GM23248 (cell line): ENCODE measurements at regions not wholly inside any gene's neighbourhood (a gene's known extent, or its start where the extent isn't known, plus 50 kb on each side); places are given as distances from the start of the nearest gene placed in this dataset.

ENCODE experiments used
- DNase-seq: peaks from one replicate; pipeline ENCODE4 v3.0.0-alpha.2; 2015
- H2AFZ ChIP-seq: fragments of 200-600 bp; sonication (generic); 2 replicates; pipeline ENCODE4 v1.6.1; 2016; ENCODE audit warnings: antibody characterized with exemption
- H3F3A ChIP-seq: fragments of 200-600 bp; sonication (generic); 2 replicates; pipeline ENCODE4 v1.6.1; 2016; ENCODE audit warnings: mild to moderate bottlenecking, antibody characterized with exemption, mixed run types; ENCODE audit not compliant: insufficient read depth
- H3K27ac ChIP-seq: fragments of 200-600 bp; sonication (generic); 2 replicates; pipeline ENCODE4 v1.5.1; 2016; ENCODE audit warnings: mild to moderate bottlenecking
- H3K27me3 ChIP-seq: fragments of 200-600 bp; sonication (generic); replicated peaks from 2 replicates; pipeline ENCODE4 v1.6.1; 2016; ENCODE audit warnings: mild to moderate bottlenecking; ENCODE audit not compliant: insufficient read depth
- H3K36me3 ChIP-seq: fragments of 200-600 bp; sonication (generic); 2 replicates; pipeline ENCODE4 v1.6.1; 2016; ENCODE audit warnings: low read depth, mild to moderate bottlenecking
- H3K4me1 ChIP-seq: fragments of 200-600 bp; sonication (generic); 2 replicates; pipeline ENCODE4 v1.6.1; 2016; ENCODE audit warnings: mild to moderate bottlenecking; ENCODE audit not compliant: insufficient read depth
- H3K4me2 ChIP-seq: fragments of 200-600 bp; sonication (generic); one replicate; pipeline ENCODE4 v1.6.1; 2016; ENCODE audit warnings: mild to moderate bottlenecking; ENCODE audit not compliant: unreplicated experiment
- H3K4me3 ChIP-seq: fragments of 200-600 bp; sonication (generic); 2 replicates; pipeline ENCODE4 v1.5.1; 2016; ENCODE audit warnings: mild to moderate bottlenecking
- H3K79me2 ChIP-seq: fragments of 200-600 bp; sonication (generic); 2 replicates; pipeline ENCODE4 v1.6.1; 2016; ENCODE audit warnings: mild to moderate bottlenecking; ENCODE audit not compliant: insufficient read depth
- H3K9ac ChIP-seq: fragments of 200-600 bp; sonication (generic); 2 replicates; pipeline ENCODE4 v1.6.1; 2016; ENCODE audit warnings: mild to moderate bottlenecking
- H3K9me2 ChIP-seq: fragments of 200-600 bp; sonication (generic); 2 replicates; pipeline ENCODE4 v1.6.1; 2016; ENCODE audit warnings: mixed run types, mild to moderate bottlenecking, moderate library complexity; ENCODE audit not compliant: insufficient read depth
- H3K9me3 ChIP-seq: fragments of 200-600 bp; sonication (generic); one replicate; pipeline ENCODE4 v1.6.1; 2017; ENCODE audit warnings: low read depth
- H4K20me1 ChIP-seq: fragments of 200-600 bp; sonication (generic); 2 replicates; pipeline ENCODE4 v1.6.0; 2016; ENCODE audit not compliant: insufficient read depth
- EZH2 ChIP-seq: fragments of 200-600 bp; sonication (generic); IDR thresholded peaks from 2 replicates; pipeline ENCODE4 v1.6.1; 2018; ENCODE audit warnings: antibody characterized with exemption, mild to moderate bottlenecking; ENCODE audit not compliant: insufficient read depth, poor library complexity, severe bottlenecking
- EZH2phosphoT487 ChIP-seq: fragments of 200-600 bp; sonication (generic); IDR thresholded peaks from 2 replicates; pipeline ENCODE4 v1.6.1; 2018; ENCODE audit warnings: antibody characterized with exemption, moderate library complexity, mild to moderate bottlenecking, low read depth; ENCODE audit not compliant: insufficient read depth
- WGBS, 2 experiments: methylation state at CpG; one replicate each; pipeline ENCODE4 v1.1.6; 2015 to 2017; ENCODE audit warnings: low lambda C conversion rate in 2 of 2, low coverage in 1 of 2; ENCODE audit errors: missing lambda C conversion rate in 2 of 2; 5-methylcytosine and 5-hydroxymethylcytosine counted together
- in situ Hi-C: fragments of 300-500 bp; cut with MboI; formaldehyde crosslinking; loops from 2 replicates; pipeline ENCODE4 v1.15.0; 2020

- no peak for TF ChIP-seq EZH2
- no peak for TF ChIP-seq EZH2phosphoT487
- no peak overlapping the region for H3K27ac ChIP-seq
- in situ Hi-C loops, result no loop called here
- H3K79me2 ChIP-seq, result no peaks in the 10 kb centered on the region
- no peak overlapping the region for H2AFZ ChIP-seq
- no peak overlapping the region for H3K4me3 ChIP-seq
- H3K4me1 ChIP-seq, result no peaks in the 10 kb centered on the region
- H3K9me3 ChIP-seq, result no peaks in the 10 kb centered on the region
- no peak overlapping the region for H3K4me2 ChIP-seq
- no peaks in the 10 kb centered on the region for H4K20me1 ChIP-seq
- H3K27me3 ChIP-seq, result no peaks in the 10 kb centered on the region
- 21 to 23% methylated on average over 13 of the region's 13 CpGs for WGBS, 2 experiments
- no peak overlapping the region for H3K9ac ChIP-seq
- H3F3A ChIP-seq, result no peaks in the 10 kb centered on the region
- H3K36me3 ChIP-seq, result no peaks in the 10 kb centered on the region
- no peaks in the 10 kb centered on the region for H3K9me2 ChIP-seq
- no peak for DNase-seq
Observed at GRCh38 chr5:2330325-2331130, 420.9 kb downstream of the IRX2 start.

DNA sequence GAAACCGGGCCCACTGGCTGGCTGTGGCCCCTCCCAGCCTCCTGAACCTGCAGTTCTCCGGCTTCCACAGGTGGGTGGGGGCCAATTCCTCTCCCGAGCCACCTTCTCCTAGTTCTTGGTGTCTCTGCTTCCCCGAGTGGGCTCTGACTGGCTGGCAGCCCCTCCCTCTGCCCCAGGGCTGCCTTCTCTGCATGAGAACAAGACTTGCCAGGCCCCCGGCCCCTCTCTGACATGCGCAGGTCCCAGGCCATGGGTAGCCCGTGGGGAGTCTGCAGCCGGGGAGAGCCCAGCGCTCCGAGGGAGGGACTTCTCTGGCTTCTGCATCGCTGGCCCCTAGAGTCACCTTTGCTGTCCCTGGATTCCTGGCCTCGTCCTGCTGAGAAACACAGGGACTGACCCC lies 421.7 kb downstream of the IRX2 start:
- WGBS, 2 experiments, result 31 to 46% methylated on average over 12 of the region's 12 CpGs
- no peak for TF ChIP-seq EZH2phosphoT487
- no peak for TF ChIP-seq EZH2

GRCh38 chr5:2326601-2327000 lies 424.9 kb downstream of the IRX2 start:
- H4K20me1 ChIP-seq, result no peaks in the 10 kb centered on the region
- TF ChIP-seq EZH2phosphoT487 (no peak), EZH2 (no peak)
- in situ Hi-C loops, result no loop called here
- no peak overlapping the region for H3K4me3 ChIP-seq
- H3K4me2 ChIP-seq, result no peak overlapping the region
- no peaks in the 10 kb centered on the region for H3K27me3 ChIP-seq
- no peaks in the 10 kb centered on the region for H3F3A ChIP-seq
- no peak overlapping the region for H3K9ac ChIP-seq
- no peaks in the 10 kb centered on the region for H3K9me3 ChIP-seq
- DNase-seq, result no peak
- H3K36me3 ChIP-seq, result no peaks in the 10 kb centered on the region
- H3K4me1 ChIP-seq, result no peaks in the 10 kb centered on the region
- no peaks in the 10 kb centered on the region for H3K9me2 ChIP-seq
- H3K27ac ChIP-seq, result no peak overlapping the region
- H3K79me2 ChIP-seq, result no peaks in the 10 kb centered on the region
- no peak overlapping the region for H2AFZ ChIP-seq
- 13 to 25% methylated on average over 1 of the region's 1 CpG for WGBS, 2 experiments

More for the DNA sequence above, 421.7 kb downstream of the IRX2 start:
- no peaks in the 10 kb centered on the region for H3K9me3 ChIP-seq
- no peaks in the 10 kb centered on the region for H3K9me2 ChIP-seq
- no peaks in the 10 kb centered on the region for H4K20me1 ChIP-seq
- H3K4me3 ChIP-seq, result no peak overlapping the region
- no peak overlapping the region for H3K4me2 ChIP-seq
- in situ Hi-C loops, result no loop called here
- H3K4me1 ChIP-seq, result no peaks in the 10 kb centered on the region
- no peak for DNase-seq
- H3K79me2 ChIP-seq, result no peaks in the 10 kb centered on the region
- H3K9ac ChIP-seq, result no peak overlapping the region
- no peak overlapping the region for H3K27ac ChIP-seq
- H3K27me3 ChIP-seq, result no peaks in the 10 kb centered on the region
- no peak overlapping the region for H2AFZ ChIP-seq
- no peaks in the 10 kb centered on the region for H3F3A ChIP-seq
- no peaks in the 10 kb centered on the region for H3K36me3 ChIP-seq

DNA sequence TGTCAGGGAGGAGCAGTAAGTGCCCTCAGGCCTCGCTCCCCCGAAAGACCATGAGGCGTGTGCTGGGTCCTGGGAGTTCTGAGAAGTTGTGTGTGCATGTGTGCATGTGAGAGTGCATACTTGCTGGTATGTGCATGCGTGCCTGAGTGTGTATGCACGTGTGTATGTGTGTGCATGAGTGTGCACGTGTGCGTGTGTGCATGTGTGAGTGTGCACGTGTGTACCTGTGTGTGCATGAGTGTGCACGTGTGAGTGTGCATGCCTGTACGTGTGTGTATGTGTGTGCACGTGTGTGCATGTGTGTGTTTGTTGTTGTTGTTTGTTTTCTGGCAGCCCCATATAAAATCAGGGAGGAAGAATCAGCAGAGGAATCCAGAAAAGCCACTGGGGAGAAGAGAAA lies 426.7 kb downstream of the IRX2 start:
- Histone ChIP-seq H3K4me2 (no peak overlapping the region), H3K79me2 (no peaks in the 10 kb centered on the region), H3K36me3 (no peaks in the 10 kb centered on the region), H4K20me1 (no peaks in the 10 kb centered on the region), H3K4me1 (no peaks in the 10 kb centered on the region), H3F3A (no peaks in the 10 kb centered on the region), H3K9me3 (no peaks in the 10 kb centered on the region), H2AFZ (no peak overlapping the region), H3K9me2 (no peaks in the 10 kb centered on the region), H3K27me3 (no peaks in the 10 kb centered on the region), H3K27ac (no peak overlapping the region), H3K4me3 (no peak overlapping the region), H3K9ac (no peak overlapping the region)
- WGBS, 2 experiments, result 37 to 46% methylated on average over 10 to 11 of the region's 11 CpGs
- in situ Hi-C loops, result no loop called here
- DNase-seq, result no peak
- TF ChIP-seq EZH2 (no peak), EZH2phosphoT487 (no peak)
